HUDEP-2 (cell line): ENCODE measurements at regions not wholly inside any gene's neighbourhood (a gene's known extent, or its start where the extent isn't known, plus 50 kb on each side); places are given as distances from the start of the nearest gene placed in this dataset.

Experiments used
- DNase-seq, 76 experiments: peaks; one replicate each; lab custom pipeline; 2025; ENCODE audit not compliant: unreplicated experiment in 76 of 76; lab: John Stamatoyannopoulos, UW

- no peak for DNase-seq
Observed at GRCh38 chr6:23590498-23591126, 535.4 kb upstream of the NRSN1 start.

GRCh38 chr6:23591761-23592160 is 534.3 kb upstream of the NRSN1 start:
- no peak for DNase-seq

DNA sequence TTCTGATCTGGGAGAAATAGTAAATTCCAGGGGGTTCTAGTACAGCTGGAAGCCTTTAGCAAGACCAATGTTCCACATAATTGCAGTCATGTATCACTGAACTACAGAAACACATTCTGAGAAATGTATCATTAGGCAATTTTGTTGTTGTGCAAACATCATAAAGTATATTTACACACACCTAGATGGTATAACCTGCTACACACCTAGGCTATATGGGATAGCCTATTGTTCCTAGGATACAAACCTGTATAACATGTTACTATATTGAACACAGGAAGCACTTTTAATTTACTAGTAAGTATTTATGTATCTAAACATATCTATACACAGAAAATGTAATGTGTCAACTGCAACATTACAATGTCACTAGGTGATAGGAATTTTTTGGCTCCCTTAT is 525.9 kb upstream of the NRSN1 start:
- no peak for DNase-seq

DNA sequence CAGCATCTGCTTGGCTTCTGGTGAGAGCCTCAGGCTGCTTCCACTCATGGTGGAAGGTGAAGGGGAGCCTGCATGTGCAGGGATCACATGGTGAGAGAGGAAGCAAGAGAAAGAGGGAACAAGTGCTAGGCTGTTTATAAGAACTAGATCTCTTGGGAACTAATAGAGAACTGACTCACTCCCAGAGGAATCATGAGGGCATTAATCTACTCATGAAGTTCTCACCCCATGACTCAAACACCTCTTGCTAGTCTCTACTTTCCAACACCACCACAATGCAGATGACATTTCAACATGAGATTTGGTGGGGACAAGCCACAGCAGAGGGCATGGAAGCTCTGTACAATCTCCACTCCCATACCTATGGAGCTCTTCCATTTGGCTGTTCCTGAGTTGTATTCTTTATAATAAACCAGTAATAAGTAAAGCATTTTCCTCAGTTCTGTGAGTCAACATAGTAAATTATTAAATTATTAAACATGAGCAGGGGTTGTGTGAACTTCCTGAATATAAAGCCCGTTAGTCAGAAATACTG is 524.1 kb upstream of the NRSN1 start:
- no peak for DNase-seq

DNA sequence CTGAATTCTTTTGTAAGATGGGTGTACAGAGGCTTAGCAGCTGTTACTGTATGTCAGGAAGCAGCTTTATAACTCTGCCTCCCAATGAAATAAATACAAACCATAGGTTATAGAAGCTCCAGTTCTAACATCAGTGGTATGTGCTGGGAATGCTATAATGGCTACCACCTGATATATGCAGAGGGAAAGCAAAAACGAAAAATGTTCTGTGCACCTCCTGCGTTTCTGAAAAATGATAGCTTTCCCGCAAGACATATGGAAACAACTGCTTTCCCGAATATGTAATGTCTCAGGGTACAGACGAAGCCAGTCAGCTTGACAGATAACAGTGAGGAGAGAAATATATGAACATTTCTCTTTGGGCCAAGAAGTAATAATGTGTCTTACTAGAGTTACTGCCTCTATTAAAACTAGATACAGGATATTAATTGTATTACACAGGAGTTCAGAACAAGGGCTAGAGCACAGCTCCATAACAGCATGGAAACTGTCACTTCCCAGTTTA is 517.0 kb upstream of the NRSN1 start:
- no peak for DNase-seq

- DNase-seq: no peak
Observed at GRCh38 chr6:23611776-23612381, 514.1 kb upstream of the NRSN1 start.

DNA sequence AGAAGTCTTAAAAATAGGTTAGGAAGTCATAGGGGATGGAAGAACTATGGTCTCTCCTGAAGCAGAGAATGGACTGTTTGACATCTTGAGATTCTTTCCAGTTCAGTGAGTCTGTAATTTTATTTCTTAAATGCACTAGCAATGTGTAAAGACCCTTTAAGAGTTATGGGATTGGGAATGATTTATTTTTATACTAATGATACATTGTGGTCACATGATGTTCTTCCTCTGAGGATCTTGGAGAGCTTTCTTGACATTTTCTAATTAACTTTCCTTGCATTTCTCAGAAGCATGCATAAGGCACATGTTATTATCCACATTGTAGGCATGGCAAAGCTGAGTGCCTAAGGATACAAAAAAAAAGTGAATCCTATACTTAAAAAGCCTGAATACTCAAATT is 507.6 kb upstream of the NRSN1 start:
- no peak for DNase-seq

DNA sequence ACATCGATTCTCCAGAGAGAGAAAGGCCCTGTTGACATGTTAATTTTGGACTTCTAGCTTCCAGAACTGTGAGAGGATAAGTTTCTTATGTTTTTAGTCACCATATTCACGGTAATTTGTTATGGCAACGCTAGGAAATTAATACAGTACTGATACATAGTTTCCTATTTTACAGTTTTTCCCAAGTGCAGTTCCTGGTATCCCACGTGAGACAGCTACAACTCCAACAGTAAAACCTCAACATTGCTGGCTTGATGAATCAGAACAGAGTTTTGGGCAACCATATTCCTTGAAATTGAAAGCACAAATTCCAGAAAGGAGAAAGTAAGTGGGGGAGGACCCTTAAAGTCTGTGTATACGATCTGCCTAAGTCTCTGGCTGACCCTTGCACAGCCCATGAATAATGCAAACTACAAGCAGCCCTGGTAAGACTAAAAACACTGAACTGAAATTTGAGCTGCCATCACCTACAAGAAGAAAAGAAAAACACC is 505.1 kb upstream of the NRSN1 start:
- DNase-seq: no peak

DNA sequence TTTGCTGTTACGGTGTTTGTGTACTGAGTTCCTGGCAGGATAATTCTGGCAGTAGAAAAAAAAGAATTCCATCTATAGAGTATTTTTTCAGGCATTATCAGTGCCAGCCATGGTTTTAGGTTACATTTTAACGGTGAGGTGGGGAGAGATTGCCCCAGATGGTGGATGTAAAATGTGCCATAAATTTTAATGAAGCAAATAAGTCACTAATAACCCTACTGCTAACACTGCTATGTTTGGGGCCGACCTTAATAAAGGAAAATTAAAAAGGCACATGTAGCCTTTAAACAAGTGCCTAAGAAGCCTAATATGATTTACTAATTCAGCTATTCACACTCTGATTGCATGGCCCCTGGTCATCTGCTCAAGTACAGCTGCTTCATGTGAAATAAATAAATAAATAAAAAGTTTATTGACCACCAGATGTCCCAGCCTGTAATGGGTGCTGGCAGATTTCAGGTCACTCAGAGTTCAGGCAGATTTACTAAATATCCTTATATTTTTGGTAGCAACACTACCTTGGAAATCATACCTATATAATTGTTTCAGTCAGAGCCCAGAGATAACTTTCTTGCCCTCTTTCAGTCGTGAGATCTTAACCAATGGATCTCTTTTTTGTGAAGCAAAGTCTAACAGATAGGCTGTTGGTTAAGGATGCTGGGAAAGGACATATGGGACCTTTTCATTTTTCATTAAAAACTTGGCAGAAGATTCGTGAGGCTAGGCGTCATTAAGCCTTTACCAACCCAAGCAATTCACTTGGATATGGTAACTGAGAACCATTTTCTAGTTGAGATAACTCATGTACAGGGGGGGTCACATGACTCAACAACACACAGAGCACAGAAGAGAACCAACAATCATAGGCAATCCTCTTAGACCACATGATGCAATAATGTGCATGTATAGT is 495.0 kb upstream of the NRSN1 start:
- no peak for DNase-seq

- DNase-seq: no peak
Observed at GRCh38 chr6:23633996-23634395, 492.0 kb upstream of the NRSN1 start.

- no peak for DNase-seq
Observed at GRCh38 chr6:23635150-23635549, 490.9 kb upstream of the NRSN1 start.

- DNase-seq: no peak
Observed at GRCh38 chr6:23637296-23637695, 488.7 kb upstream of the NRSN1 start.

DNA sequence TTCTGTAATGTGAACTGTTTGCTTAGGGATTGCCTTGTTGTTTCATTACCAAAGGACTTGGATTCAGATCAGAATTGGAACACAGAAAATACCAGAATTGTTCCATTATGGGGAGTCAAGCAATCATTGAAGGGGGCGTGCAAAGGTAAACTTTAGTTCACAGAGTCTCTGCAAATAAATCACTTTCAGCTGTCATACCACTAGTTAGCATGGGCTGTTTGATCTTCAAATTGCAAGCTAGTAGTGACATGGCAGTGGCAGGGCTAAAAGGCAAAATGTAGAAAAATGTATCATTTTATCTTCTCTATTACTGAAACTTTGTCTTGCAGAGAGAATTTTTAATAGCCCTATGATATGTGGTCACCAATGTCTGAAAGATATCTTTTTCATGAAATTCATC is 483.2 kb upstream of the NRSN1 start:
- no peak for DNase-seq

DNA sequence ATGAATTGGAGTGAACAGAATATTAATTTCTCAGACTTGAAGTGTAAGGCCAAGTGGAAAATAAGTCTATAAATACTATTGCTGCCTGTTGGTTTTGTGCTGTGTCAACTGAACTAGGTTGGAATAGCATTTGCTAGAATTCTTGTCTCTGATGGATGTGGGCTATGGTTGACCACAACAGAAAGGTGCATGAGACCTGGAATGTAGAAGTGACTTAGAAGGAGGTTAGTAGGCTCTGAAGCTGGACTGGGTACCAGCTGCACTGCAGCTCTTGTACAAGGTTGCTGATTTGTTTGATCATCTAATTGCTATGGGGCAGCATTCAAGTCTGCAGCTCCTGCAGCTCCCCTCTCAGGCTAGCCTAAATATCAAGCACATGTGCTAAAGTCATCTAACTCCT is 479.0 kb upstream of the NRSN1 start:
- DNase-seq: no peak

GRCh38 chr6:23650676-23651075 is 475.3 kb upstream of the NRSN1 start:
- no peak for DNase-seq

GRCh38 chr6:23654745-23655144 is 471.3 kb upstream of the NRSN1 start:
- no peak for DNase-seq

GRCh38 chr6:23655525-23655924 is 470.5 kb upstream of the NRSN1 start:
- no peak for DNase-seq

DNA sequence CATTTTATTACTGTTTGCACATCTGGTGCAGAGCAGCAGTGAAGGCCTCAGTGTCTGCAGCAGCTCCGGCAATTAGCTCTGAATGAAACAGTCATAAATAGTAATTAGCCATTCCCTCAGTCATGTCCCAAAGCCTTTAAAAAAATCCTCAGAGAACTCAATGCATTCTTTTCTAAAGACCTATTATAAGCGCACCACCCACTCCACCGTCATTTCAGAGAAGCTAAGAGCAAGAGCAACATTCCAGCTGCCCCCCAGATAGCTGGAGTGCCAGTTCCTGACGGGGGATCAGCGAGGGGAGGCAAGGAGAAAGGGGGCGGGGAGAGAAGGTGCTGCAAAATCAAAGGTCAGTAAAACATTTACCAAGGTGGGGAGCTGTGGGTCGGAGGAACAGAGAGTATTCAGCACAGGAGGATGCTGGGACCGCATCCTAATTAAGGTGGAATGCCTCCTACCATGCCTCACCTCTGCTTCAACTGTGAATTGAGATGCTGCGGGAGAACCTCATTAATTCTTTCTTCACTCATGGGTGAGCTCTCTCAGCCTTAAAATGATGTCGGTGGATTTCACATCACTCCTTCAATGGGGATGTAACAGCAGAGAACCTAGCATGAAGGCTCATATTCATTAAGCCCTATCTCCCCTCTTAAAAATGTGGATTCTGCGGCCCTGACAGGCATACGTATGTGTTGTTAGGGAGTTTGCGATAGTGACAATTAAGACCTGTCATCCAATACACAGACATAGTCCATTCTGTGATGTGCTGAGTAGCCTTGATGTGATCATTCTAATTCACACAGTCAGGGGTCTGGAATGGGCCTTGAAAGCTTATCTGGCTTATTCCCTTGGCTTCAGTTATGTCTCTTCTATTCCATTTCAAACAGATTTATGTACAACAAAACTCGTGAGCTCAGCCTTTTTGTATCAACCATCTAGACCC is 469.5 kb upstream of the NRSN1 start:
- DNase-seq: no peak

DNA sequence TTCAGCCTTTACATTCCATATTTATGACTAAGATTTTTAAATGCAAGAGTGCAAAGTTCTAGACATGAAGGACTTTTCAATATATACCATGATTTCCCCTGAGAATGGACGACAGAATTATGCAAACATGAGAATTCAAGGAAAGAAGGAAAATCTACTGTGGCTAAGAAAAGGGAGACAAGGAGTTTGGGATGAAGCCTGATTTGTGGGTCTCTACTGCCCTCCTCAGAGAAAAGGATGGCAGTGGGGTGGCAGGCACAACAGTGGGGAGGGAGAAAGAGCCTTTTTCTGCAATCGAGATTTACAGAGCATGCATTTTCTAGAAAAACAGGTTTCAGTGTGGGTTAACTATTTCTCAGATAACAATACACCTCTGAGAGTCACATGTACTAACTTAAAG is 466.9 kb upstream of the NRSN1 start:
- peak in 2 of 76 experiments; percentile 11 to 17 for DNase-seq

DNA sequence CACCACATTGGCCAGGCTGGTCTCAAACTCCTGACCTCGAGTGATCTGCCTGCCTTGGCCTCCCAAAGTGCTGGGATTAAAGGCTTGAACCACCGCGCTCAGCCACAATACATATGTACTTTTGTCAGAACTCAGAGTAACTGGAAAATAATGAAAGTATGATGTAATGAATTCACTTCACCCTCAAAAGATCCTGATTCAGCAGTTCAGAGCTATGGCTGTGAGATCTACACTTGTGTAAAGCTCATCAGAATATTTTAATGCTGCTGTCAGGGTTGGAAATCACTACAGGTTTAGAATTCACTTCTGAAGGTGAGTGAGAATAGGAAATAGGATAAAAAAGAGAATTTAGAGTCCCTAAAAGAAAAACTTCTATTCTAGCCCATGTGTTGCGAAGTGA is 464.5 kb upstream of the NRSN1 start:
- no peak for DNase-seq
